Stimulated activated CD8-positive, alpha-beta memory T cell treated with anti-CD3 and anti-CD28 coated beads, Interleukin-15, amount 100 ng/mL, for 48 hours (primary cell): ENCODE measurements at regions not wholly inside any gene's neighbourhood (a gene's known extent, or its start where the extent isn't known, plus 50 kb on each side); places are given as distances from the start of the nearest gene placed in this dataset.

Source experiments
- DNase-seq, 2 donors: peaks; one replicate each; pipeline ENCODE4 v3.0.0-alpha.2; 2020; ENCODE audit warnings: low read depth in 2 of 2

- no peak for DNase-seq
Measured at GRCh38 chr10:4082861-4083260, 297.9 kb upstream of the KLF6 start.

GRCh38 chr10:4081685-4082111, 296.7 kb upstream of the KLF6 start:
- no peak for DNase-seq

GRCh38 chr10:4080225-4080805, 295.3 kb upstream of the KLF6 start:
- DNase-seq, result no peak

GRCh38 chr10:4079803-4080202, 294.8 kb upstream of the KLF6 start:
- DNase-seq, result no peak

GRCh38 chr10:4077804-4078203, 292.8 kb upstream of the KLF6 start:
- DNase-seq, result no peak

GRCh38 chr10:4076983-4077382, 292.0 kb upstream of the KLF6 start:
- DNase-seq, result no peak

- DNase-seq, result no peak
Measured at GRCh38 chr10:4075443-4075842, 290.4 kb upstream of the KLF6 start.

- DNase-seq, result no peak
Measured at GRCh38 chr10:4074545-4075407, 289.8 kb upstream of the KLF6 start.

- DNase-seq, result no peak
Measured at GRCh38 chr10:4073912-4074311, 288.9 kb upstream of the KLF6 start.

- DNase-seq, result no peak
Measured at GRCh38 chr10:4070921-4071660, 286.1 kb upstream of the KLF6 start.

- DNase-seq, result no peak
Measured at GRCh38 chr10:4070184-4070583, 285.2 kb upstream of the KLF6 start.

GRCh38 chr10:4069491-4069890, 284.5 kb upstream of the KLF6 start:
- no peak for DNase-seq

- DNase-seq, result no peak
Measured at GRCh38 chr10:4068629-4069028, 283.6 kb upstream of the KLF6 start.

- no peak for DNase-seq
Measured at GRCh38 chr10:4067931-4068561, 283.0 kb upstream of the KLF6 start.

GRCh38 chr10:4067531-4067930, 282.5 kb upstream of the KLF6 start:
- no peak for DNase-seq

- peak in 1 of 2 donors; percentile 16 for DNase-seq
Measured at GRCh38 chr10:4066581-4067390, 281.8 kb upstream of the KLF6 start.

- DNase-seq, result no peak
Measured at GRCh38 chr10:4064489-4064888, 279.5 kb upstream of the KLF6 start.

GRCh38 chr10:4063717-4064116, 278.7 kb upstream of the KLF6 start:
- no peak for DNase-seq

- DNase-seq, result no peak
Measured at GRCh38 chr10:4062751-4063150, 277.7 kb upstream of the KLF6 start.

- DNase-seq, result no peak
Measured at GRCh38 chr10:4062072-4062471, 277.1 kb upstream of the KLF6 start.

GRCh38 chr10:4061441-4061951, 276.5 kb upstream of the KLF6 start:
- no peak for DNase-seq
